CD4-positive, alpha-beta T cell treated with Interleukin-4 for 1 hour (primary cell): ENCODE measurements at regions not wholly inside any gene's neighbourhood (a gene's known extent, or its start where the extent isn't known, plus 50 kb on each side); places are given as distances from the start of the nearest gene placed in this dataset.

Experiments used
- DNase-seq, 2 donors: peaks; one replicate each; pipeline ENCODE4 v3.0.0-alpha.2; 2020 to 2022

DNA sequence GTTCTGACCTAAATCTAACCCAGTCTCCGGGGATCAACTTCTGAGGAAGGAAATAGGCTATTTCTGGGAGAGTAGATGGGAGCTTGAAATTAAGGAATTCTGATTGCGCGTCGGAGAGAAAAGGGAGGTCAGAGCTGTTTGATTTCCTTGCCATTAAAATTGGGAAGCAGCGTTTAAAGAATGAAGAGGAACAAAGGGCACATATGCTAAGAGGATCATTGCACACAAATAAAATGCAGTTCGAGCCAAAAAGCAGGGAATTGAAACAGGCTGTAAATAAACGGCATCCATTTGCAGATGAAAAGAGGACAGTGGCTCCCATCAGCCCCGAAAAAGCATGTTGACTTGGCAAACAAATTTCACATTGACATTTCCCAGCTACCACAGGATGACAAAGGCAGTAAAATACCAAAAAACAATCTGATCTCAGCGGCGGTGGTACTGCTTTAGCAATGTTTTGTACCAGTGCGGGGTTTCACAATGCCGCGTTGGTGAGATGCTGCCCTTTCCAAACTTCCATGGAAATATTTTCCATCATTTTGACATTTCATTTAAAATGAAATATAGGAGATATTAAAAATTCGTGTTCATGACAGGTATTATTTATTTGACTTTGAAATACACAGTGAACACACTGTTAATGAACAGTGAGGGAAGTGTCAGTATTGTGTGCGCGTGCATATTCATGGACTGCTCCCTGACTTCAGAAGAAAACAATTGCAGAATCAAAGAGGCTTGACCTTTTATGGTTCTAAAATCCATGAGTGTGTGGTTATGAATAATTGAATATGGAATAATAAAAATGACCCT is 108.8 kb downstream of the SQOR start:
- DNase-seq, result no peak

DNA sequence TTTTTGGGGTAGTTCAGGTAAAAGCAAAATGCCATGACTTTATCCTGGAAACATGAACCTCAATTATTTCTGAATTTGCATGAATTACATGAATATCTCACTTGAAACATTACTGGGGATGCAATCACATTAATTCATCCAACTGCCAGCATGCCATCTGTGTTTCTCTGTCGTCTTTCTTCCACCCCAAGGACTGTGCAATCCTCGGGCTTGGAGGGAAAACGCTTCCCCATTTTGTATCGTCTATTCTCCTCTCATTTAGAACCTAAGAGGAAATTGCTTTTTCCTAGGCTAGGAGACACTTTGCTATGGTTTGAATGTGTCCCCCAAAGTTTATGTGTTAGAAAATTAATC is 109.4 kb downstream of the SQOR start:
- DNase-seq, result no peak

DNA sequence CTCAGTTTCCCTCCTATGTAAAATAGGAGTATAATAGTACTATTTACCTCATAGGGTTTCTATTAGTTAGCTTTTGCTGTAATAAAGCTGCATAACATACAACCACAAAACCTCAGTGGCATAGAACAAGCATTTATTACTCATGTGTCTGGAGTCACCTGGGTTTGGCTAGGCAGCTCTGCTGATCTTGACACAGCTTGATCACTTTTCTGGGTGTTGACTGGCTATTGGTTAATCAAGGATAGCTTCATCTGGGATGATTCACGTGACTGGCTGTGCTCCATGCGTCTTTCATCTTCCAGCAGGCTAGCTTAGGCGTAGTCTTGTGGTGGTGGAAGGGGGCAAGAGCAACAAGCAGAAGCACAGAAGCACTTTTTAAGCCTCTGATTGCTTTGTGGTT is 112.6 kb downstream of the SQOR start:
- no peak for DNase-seq

DNA sequence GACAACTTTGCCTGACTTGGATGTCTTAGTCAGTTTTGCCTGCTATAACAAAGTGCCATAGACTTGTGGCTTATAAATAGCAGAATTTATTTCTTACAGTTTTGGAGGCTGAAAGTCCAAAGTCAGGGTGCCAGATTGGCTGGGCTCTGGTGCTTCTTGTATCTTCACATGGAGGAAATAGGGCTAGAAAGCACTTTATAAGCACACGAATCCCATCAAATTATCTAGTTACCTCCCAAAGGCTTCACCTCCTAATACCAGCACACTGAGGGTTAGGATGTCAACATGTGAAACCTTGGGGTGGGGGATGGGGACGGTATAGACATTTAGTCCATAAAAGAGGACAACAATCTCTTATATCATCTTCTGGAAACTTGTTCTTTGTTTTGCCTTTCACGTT is 116.8 kb downstream of the SQOR start:
- no peak for DNase-seq

DNA sequence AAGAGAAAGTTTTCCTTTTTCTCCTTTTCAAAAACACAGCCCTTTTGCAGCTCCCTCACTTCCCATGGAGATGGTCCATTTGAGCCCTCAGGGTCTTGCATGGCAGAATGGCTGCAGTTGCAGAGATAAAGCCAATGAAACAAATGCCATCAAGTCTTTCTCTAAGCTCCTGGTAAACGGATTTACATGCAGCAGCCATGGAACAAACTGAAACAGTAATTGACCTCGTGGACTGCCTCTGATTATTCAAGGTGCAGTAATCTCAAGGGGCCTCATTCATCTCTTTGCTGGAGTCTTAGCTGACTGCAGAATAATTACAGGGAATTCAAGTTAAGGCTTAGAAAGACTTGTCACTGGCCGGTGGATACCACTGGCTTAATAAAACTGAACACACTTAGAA is 125.1 kb downstream of the SQOR start:
- no peak for DNase-seq

DNA sequence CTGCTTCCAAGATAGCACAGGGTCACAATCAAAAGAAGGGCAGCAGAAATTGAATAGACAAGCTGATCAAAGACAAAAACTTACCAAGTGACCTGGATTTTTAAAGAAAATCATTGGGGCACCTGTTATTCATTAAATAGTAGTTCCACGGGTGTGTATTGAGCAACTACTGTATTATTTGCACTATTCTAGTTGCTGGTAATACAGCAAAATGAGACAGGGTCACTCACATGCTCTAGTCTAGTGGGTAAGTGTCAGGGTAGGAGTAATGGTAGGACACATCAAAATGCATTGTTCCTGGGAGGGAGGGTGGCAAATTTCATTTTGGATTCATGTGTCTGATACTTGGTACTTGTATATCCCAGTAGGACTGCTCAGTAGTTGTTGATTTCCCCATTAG is 127.9 kb downstream of the SQOR start:
- no peak for DNase-seq

DNA sequence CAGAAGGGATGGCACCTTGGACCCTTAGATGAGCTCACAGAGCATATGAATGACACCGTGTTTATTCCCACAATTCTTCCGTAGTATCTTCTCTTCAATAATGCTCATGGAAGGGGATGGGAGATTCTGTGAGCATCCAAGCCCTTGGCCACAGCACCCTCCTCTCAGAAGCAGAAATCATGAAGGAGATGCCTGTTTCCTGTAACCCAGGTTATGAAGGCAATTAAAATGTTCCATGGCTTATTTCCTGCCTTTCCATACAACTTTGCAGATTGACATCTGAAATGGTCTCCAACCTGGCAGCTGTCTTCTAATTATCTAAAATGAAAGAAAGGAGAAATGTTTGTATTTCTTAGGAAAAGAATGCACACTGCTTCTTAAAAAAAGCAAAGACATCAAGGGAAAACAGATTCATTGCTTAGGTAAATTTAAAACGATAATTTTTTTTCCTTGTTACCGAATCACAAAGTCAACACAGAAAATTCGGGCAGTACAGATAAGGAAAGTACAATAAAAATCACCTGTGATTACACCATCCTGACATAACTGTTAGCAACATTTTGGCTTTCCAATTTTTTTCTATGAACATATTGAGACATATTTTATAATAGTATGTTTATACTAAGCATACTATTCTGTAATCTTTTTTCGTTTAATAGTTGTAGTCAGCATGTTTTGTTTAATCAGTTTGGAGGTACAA is 128.5 kb downstream of the SQOR start:
- no peak for DNase-seq

DNA sequence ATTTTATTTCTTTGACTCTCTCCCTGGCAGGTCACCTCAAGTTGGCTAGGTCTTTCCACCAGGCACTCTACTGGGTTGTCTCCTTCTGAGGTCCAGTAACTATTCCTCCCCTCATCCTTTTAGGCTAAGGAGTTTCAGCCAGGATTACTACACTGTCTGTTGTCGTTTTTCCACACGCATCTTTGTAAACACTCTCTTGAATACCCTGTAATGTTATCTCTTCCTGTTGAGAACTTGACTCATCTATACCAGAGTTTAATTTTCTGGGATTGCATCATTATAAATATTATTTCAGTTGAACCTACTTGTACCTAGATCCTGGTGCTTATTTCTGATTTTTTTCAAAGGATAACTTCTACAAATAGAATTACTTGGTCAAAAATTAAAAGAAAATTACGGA is 138.3 kb downstream of the SQOR start:
- no peak for DNase-seq

DNA sequence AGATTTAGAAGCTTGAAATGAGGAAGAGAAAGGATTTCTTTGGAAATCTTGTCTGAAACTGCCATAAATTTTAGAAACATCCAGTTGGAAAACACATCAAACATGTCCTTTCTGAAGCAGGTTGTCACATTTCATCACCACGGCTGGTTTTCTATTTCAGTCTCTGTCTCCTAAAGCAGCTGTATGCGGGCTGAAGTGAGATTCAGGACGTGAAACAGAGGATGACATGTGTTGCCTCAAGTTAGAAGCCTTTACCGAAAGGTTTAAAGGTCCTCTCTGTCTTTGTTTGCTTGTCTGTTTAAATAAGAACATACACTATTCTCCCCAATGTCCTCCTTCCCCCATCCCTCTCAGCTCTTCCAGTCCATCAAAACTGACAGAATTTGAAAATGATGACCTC is 141.9 kb downstream of the SQOR start:
- DNase-seq, result no peak

DNA sequence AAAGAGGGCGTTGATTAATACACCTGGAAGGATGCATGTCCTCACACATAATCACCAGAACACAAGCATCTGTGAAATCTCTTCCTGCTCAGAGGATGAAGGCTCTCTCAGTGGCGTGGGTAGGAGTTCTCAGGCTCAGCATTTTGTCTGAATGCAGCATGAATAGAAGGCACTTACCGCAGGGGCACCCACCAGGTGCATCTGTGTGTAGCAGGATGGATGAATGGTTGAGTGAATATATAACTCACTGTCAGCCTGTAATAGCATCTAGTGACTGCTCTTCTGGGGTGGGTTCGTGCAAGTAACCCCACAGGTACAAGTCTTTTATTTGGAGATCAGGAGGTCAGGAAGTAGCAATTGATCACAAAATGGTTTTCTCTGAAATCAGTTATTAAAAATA is 143.0 kb downstream of the SQOR start:
- DNase-seq, result no peak

DNA sequence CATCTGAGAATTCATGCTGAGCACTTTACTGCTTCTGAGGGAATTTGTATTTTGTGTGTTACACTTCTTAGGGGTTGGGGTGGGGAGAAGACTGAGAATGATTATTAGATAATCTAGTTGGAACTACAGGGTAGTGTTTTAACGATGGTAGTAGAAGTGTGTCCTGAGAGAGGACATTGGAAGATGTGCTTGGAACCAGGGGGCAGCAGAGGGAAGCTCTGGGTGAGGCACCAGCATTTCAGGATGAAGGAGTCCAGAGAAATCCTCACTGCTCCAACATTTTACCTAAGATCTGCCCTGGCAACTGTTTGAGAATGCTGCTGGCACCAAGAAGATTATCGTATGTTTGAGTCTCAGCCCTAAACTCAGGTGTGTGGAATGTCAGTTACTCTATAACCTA is 145.5 kb downstream of the SQOR start:
- no peak for DNase-seq

DNA sequence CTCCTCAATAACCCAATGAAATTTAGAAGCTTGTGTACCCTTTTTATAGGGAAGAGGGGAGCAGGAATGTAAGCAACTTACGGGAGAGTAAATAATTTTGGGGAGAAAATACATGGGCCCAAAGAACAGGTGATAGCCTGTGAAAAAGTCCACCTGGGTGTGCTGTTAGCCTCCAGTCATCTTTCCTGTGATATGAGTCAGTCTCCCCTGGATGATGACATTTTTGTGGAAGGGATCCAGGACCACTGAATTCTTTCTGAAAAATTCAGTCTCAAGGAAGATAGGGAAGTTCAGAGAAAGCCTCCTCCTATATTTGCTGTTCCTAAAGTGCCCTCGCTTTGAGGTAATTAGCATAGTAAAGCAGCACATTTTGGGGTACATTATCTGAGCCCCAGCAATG is 149.8 kb downstream of the SQOR start:
- DNase-seq, result no peak

DNA sequence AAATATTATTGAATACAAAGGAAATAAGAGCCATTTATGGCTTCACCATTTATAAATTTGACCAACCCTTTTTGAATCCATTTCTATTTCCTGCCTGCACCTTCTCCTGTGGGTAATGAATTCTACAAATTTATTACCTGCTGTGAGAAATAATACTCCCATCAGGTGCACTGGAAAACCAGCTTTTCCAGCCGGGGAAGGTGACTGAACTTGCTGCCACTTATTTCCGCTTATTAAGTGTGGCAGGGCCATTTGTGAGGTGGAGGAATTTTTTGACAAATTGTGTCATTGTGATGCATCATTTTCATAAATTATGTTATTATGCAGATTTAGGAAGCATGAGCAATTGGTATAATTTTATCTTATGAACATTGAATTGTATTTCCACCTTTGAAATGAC is 151.1 kb downstream of the SQOR start:
- no peak for DNase-seq

DNA sequence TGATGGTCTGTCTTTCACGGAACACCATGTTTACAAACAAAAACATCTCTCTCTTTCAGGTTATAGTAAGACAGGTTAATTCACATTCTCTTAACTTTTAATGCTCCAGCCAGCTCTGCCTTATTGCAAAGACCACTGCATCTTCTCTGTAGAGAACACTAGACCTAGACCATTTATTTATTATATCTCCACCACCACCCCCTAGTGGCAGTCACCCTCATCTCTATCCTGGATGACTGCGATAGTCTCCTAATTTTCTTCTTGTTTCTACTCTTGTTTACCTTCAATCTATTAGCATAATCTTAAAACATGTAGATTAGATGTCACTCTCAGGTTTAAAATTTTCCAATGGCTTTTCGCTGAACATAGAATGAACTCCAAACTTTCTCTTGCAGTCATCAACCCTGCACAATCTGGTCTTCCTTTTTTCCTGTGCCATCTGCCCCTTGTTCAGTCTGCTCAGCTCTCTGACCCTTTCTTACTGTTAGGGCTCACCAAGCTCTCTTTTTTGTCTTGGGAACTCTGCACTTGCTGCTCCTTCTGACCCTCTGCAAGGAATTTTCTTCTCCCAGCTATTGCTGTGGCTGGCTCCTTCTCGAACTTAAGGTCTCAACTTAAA is 155.6 kb downstream of the SQOR start:
- peak in 1 of 2 donors; percentile 2 for DNase-seq

DNA sequence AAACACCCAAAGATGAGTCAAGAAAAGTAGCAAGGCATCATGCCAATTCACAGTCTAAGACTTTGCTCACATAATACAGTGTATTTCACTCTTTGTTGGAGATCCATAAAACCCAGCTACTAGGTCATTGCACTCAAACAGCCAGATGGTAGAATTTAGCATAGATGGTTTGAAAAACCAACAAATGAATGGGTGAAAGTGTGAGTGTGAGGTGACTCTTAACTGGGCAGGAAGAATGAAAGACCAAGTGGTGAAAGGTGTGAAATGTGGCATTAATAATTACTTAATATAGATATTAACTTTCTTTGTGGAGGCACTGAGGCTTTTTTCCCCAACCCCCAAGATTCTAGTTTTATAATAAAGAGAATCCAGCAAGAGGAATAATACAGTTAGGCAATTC is 159.5 kb downstream of the SQOR start:
- DNase-seq, result no peak

DNA sequence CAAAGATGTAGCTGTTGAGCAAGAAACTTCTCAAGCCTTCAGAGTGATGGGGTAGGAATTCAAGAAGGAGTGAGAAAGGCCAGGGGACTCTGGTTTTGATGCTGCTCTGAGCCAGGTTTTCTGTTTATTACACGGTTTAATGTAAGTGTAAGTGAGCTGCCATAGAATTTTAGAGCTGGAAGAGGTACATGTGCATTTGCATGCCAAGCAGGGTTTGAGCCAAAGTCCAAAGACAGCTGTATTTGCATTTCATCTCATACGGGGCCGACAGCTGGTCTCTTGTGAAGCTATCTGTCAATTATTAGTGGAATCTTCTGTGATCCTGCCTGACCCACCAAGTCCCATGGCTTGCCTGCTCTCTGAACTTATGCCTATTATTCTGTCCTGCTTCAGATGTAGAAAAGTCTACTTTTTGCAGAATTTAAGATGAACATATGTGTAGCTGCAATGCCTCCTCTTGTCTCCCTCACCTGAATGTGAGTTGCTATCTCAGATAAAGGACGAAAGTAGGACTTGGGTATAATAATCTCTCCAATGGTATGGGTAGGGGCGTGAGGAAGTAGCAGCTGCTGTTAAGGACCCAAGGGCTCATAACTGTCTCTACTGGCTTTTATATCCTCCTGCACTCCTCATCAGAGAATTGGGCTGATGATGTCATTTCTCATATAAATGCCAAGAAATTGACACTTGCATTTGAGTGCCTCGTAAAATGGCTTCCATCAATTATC is 160.0 kb downstream of the SQOR start:
- DNase-seq, result no peak

DNA sequence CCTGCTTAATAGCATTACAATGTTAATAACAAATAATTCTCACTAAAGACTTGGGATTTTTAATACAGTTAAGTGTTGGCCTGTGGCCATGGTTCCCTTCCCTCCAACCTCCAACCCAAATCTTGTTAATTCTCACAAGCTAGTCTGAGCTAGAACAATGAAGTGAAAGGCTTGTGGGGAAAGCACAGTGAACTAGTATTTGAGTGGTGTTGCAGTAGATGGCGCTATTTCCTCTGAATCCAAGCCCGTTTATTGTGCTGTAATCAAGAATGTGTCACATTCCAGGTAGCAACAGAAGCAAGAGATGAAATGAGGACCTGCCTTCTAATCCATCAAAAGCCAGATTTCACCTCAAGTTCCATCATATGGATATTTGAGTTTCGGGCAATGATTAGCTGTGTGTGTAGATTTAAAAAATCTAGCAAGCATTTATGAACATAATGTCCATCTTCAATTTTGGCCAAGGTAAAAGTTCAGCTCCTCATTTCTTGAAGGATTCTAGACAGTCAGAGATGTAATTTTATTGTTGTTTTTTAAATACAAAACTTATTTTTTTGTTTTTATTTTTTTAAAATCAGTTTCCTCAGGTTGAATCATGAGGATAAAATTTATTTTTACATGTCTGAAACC is 160.7 kb downstream of the SQOR start:
- DNase-seq, result no peak

DNA sequence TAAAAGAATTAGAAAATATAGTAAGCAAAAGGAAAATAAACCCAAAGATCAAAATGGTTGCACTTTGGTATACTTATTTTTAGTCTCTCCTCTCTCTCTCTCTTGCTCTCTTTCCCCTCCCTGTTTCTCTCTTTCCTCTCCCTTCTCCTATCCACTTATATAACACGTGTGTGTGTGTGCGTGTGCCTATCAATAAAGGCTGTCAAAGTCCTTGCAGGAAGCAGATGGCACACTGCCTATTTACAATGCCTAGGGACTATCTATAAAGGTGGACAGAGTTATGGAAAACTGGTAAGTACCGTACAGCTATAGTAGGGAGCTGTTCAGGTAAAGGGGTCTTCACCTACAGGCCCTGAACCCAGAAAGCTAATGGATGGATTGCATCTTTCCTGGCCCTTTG is 161.6 kb downstream of the SQOR start:
- DNase-seq, result no peak

DNA sequence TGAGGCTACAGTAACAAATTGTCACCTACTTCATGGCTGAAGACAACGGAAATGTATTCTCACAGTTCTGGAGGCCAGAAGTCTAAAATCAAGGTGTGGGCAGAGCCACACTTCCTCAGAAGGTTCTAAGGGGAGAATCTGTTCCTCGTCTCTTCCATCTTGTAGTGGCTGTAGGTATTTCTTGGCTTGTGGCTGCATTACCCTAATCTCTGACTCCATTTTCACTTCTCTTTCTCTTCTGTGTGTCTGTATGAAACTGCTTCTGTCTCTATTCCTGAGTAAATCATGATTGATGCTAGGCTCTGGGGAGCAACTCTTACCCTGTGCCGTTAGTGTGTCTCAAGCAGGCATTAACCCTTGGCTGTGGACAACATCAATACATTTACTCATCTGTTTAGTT is 164.7 kb downstream of the SQOR start:
- no peak for DNase-seq

DNA sequence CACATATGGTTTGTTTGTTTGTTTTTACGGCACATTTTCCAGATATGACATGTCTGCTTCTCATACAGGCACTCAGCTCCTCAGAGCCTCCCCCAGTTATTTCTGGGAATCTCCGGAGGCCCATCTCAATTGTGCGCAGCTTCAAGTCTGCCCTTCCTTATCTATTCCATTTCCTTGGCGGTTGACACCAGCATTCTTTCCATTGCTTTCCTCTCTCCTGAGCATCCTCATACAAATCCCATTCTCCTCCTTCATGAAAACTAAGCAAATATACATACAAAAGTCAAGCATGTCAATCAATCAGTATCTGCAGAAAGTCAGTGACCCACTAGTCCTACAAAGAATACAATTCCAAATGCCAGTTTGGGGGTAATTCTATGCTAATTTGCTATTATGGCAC is 166.7 kb downstream of the SQOR start:
- no peak for DNase-seq

DNA sequence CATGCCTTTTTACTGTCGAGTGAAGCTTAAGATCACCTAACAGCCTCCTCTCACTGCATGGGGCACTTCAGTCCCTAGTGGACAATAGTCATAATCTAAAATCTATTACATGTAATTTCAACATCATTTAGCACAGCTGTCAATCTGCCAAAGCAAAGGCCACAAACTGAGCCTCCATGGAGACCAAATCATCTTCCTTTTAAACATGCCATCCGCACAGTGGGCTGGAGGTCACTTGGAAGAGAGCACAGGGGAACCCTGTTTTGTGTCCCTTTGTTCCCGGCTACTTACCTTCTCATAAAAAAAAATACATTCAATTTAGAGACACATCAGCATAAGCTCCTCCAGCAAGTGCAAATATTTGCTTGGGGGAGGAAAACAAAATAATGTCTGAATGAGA is 167.3 kb downstream of the SQOR start:
- DNase-seq, result no peak

DNA sequence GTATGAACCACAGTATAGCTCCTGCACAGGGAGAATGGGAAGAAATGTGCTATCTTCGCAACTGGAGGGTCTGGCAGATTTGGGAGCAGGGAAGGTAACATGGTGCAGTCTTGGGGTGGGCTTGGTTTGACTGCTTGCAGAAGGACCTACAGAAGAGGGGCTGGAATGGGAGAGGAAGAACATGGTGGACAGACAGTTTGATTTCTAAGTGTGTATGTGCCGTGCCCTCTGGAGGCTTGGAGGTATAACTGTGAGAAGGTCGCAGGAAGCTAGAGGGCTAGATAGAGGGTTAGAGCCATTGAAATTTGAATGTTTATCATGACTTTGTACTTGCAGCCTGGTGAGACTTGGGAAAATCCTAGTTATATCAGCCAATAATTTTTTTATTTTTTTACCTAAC is 169.2 kb downstream of the SQOR start:
- no peak for DNase-seq

DNA sequence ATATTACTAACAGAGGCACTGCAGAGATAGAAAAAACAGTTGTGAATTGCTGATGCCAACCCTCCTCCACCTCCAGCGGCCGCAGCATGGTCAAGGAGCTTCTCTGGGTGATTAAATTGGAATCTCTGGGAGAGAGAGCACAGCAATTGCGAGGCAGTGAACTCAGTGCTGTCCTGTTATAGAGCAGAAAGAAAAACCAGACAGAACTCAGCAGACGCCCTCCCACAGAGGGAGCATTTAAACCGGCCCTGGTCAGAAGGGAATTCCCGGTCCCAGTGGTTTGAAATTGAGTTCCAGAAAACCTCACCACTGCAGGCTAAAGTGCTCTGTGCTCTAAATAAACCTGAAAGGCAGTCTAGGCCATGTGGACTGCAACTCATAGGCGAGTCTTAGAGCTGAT is 175.4 kb downstream of the SQOR start:
- no peak for DNase-seq
